NCI-H526 (cell line): ENCODE measurements at regions not wholly inside any gene's neighbourhood (a gene's known extent, or its start where the extent isn't known, plus 50 kb on each side); places are given as distances from the start of the nearest gene placed in this dataset.
A peak's percentile ranks its signal among the peaks of the same experiment; 100 is the strongest.
"Not testable (repeated sequence)": the region's sequence is repeated elsewhere in the genome, so short reads cannot be mapped to it uniquely, and the experiment has no call there.

Experiments
- DNase-seq, 2 experiments: peaks; one replicate each; lab custom pipeline; 2025; lab: John Stamatoyannopoulos, UW

DNA sequence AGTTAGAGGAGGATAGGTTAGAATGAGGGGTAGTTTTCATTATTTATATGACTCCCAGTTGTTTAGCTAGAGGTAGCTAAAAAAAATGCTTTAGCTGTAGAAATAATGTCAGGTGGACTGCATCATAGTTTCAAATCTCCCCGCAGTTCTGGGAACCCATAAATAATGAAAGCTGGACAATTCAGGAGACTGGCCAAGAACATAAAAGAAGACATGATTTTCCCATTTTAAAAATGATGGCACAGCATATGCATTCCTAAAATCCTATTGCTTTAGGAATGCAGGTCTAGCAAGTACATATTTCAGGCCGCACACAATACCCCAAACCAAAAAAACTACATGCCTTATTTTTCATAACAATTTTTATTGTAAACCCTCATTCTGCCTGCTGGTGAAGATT, 143.3 kb downstream of the CTH start:
- no peak for DNase-seq

- DNase-seq: no peak
Observed at GRCh38 chr1:70556541-70556940, 145.5 kb downstream of the CTH start.

DNA sequence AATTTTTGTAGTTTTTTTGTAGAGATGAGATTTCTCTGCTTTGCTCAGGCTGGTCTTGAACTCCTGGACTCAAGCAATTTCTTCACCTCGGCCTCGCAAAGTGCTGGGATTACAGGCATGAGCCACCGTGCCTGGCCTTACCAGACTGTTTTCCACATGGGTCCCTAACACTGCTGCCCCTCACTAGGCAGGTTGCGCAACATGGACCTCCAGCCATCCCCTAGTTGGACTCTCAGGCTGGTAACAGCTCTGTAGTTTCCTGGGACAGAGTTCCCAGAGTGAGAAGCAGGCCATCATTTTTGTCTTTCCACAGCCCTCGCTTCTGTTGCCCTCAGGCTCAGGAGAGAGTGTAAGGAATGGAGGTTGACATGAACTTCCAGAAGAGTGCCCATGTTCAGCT, 156.1 kb downstream of the CTH start:
- DNase-seq: no peak

GRCh38 chr1:70571191-70571590, 160.1 kb downstream of the CTH start:
- DNase-seq: no peak

DNA sequence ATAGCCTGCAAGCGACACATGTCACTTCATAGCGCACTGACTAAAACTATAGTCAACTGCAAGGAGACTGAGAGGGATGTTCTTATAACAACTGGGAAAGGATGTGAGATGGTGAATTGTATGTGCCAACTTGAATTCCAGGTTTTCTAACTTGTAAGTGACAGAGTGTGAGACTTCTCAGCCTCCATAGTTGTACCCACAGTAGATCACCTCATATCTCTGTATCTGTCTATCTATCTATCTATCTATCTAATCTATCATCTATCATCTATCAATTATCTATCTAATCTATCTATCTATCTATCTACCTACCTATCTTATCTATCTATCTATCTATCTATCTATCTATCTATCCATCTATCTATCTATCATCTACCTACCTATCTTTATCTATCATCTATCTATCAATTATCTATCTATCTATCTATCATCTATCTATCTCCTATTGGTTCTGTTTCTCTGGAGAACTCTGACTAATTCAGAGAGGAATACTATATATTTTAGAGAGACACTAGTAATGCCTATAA, 162.3 kb downstream of the CTH start:
- DNase-seq: no peak

DNA sequence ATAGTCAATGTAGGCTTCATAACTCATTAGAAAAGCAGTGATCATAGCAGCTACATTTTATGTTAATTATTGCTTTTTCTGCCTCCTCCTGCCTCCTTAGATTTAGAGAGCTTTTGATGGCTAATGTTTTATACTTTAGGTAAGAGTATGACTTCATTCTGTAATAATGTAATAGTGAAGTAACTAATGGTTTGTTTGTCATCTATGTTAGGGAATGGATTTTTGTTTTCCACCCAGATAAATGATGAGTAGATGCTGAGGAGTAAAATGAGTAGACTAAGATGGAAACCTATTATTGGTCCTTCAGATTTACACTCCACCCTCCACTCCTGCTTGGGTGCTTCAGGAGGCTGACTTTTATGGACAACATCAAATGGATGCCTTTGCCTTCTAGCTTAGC, 170.6 kb downstream of the CTH start:
- DNase-seq: no peak

GRCh38 chr1:70583522-70583921, 172.5 kb downstream of the CTH start:
- no peak for DNase-seq

DNA sequence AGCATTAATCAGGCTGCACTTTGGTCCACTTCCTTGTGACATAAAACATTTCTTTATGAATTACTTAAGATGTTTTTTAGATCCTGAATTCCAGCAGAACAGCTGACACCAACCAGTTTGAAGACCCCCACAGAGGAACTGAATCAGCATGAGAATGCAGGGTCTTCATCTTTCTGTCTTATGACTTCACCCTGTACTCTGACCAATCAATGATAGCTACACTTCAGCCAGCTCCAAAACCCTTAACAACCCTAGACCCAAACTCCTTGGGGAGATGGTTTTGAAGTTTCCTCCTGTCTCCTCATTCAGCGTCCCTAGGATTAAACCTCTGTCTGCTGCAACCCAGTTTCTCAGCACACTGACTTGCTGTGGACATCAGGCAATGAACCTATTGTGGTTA, 175.0 kb downstream of the CTH start:
- no peak for DNase-seq

DNA sequence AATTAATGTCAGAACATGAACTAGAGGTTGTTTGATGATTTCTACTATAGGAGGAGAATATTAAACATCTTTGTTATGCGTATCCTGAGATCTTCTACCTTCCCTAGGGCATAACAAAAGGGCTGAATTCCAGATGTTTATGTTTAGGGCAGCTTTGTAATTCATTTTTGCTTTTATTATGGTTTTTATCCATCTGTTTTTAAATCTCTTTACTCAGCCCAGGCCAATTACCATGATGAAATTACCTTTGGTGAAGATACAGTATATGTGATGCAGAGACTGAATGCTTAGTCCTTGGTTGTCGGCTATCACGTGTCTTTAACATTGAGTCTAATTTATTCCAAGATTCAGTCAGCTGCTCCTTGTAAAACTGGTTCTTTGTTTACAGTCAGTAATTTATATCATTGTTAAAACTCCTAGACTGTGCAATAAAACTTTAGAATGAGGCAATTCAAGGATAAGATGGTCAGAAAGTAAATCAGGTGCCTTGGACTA, 176.9 kb downstream of the CTH start:
- no peak for DNase-seq

DNA sequence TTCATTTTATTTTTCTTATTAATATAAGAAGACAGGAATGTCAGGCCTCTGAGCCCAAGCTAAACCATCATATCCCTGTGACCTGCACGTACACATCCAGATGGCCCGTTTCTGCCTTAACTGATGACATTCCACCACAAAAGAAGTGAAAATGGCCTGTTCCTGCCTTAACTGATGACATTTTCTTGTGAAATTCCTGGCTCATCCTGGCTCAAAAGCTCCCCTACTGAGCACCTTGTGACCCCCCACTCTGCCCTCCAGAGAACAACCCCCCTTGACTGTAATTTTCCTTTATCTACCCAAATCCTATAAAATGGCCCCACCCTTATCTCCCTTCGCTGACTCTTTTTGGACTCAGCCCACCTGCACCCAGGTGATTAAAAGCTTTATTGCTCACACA, 182.5 kb downstream of the CTH start:
- DNase-seq: not testable (repeated sequence)

DNA sequence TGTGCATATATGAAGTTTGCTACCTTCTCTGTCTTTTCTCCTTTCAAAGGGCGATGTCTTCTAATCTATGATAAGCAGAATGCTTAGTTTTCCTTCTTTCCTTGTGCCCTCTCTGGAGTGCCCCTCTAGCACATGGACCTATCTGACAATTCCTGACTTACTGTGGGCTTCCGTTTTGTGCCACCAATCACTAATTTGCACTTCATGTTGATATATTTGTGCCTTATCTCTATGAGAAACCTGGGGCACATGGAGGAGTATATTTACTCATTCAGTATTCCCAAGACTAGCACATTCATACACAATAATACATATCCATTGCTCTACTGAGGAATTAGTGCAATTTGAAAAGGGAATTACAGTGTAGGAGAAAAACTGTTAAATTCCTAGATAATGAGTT, 197.7 kb downstream of the CTH start:
- no peak for DNase-seq

DNA sequence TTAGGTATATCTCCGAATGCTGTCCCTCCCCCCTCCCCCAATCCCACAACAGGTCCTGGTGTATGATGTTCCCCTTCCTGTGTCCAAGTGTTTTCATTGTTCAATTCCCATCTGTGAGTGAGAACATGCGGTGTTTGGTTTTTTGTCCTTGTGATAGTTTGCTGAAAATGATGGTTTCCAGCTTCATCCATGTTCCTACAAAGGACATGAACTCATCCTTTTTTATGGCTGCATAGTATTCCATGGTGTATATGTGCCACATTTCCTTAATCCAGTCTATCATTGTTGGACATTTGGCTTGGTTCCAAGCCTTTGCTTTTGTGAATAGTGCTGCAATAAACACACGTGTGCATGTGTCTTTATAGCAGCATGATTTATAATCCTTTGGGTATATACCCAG, 199.1 kb downstream of the CTH start:
- DNase-seq: not testable (repeated sequence)

- no peak for DNase-seq
Observed at GRCh38 chr1:70616946-70617345, 205.9 kb downstream of the CTH start.

- no peak for DNase-seq
Observed at GRCh38 chr1:70617728-70618127, 206.7 kb downstream of the CTH start.

GRCh38 chr1:70627910-70628309, 216.8 kb downstream of the CTH start:
- no peak for DNase-seq

- DNase-seq: no peak
Observed at GRCh38 chr1:70628973-70629372, 217.9 kb downstream of the CTH start.

DNA sequence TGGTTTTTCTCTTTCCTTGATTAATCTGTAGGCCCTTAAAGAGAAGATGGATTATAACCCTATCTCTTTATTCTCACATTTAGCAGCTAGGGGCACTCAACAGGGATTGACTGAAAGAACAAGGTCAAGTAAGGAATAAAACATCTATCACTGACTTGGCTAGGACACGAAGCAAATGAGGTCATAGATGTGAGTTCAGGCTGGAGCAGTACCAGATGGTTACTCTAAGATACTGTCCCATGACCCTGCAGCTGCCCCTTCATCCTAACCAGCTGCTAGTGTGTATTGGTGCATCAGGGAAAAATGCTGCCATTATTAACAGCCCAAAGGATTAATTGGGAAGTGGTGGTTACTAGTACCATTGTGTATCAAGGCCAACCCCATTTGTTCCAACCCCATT, 221.9 kb downstream of the CTH start:
- no peak for DNase-seq

- no peak for DNase-seq
Observed at GRCh38 chr1:70635868-70636267, 224.8 kb downstream of the CTH start.

- no peak for DNase-seq
Observed at GRCh38 chr1:70641868-70642267, 230.8 kb downstream of the CTH start.

DNA sequence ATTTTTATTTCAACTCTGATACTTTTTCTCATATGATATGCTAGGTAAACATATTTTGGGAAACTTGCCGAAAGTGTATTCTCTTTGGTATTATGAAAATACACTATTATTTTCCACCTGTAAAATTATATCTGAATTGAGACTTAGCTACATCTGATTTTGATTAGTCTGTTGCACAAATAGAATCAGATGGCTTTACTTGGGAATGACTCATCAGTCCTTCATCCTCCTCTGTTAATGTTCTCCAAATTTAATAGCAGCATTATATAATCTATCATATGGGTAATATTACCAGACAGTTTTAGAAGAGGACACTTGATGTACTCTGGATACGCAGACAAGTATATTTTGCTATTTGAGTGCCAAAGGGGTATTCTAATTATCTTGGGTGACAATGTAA, 245.3 kb downstream of the CTH start:
- DNase-seq: no peak

GRCh38 chr1:70659891-70660290, 248.8 kb downstream of the CTH start:
- no peak for DNase-seq

DNA sequence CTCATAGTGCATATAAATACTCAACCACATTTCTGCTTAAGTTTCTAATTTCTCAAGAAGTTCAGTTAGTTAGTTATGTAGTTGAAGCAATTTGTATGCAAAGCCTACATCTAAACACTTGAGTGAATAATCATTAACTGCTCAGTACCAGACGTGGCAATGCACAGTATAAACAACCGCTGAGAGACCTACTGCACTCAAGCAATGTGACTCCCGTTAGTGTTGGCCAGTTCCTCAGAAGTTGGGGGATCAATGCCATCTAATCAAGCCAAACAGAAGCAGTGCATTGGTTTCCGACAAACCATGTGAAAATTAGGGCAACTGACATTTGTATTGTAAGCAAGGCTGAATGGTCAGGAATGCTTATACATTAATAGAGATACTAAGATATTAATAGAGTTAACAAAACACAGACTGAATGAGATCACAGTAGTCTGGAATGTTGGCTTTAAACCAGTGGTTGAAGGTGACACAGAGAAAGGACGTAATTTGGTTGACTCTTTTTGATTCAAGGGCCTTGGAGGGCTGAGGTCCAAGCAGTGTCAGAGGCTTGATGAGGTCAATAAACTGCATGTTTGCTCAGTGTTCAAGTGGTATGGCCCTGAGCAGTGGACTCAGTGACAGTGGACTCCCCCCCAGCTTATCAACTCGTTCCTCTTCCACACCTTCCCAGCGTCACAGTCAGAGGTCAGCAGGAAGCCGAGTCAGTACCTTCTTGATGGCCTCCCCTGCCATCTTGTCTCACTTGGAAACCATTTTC, 255.5 kb downstream of the CTH start:
- DNase-seq: no peak

- DNase-seq: peak; percentile 63 to 66
Observed at GRCh38 chr1:70667494-70668170, 256.6 kb downstream of the CTH start.
